NB4 (cell line): ENCODE measurements at regions not wholly inside any gene's neighbourhood (a gene's known extent, or its start where the extent isn't known, plus 50 kb on each side); places are given as distances from the start of the nearest gene placed in this dataset.

Experiments used
- DNase-seq: peaks from one replicate; pipeline ENCODE4 v3.0.0; 2010; ENCODE audit warnings: low read depth
- H3K4me3 ChIP-seq: one replicate; pipeline ENCODE4 v1.5.1; 2011; ENCODE audit warnings: mild to moderate bottlenecking, low read depth, low read length, moderate library complexity
- CTCF ChIP-seq: IDR thresholded peaks from one replicate; pipeline ENCODE4 v1.5.1; 2012; ENCODE audit warnings: low read depth, low read length
- MYC ChIP-seq: IDR thresholded peaks from 2 replicates; pipeline ENCODE4 v1.6.1; 2011; ENCODE audit warnings: low read depth, low read length
- POLR2A ChIP-seq: IDR thresholded peaks from 2 replicates; pipeline ENCODE4 v1.6.1; 2011; ENCODE audit warnings: mild to moderate bottlenecking; ENCODE audit not compliant: insufficient read length; ENCODE audit errors: extremely low read depth
- TF ChIP-seq, protein P1 (sequence below): IDR thresholded peaks from 2 replicates; pipeline ENCODE4 v1.6.1; 2011; ENCODE audit warnings: low read depth, low read length

DNA sequence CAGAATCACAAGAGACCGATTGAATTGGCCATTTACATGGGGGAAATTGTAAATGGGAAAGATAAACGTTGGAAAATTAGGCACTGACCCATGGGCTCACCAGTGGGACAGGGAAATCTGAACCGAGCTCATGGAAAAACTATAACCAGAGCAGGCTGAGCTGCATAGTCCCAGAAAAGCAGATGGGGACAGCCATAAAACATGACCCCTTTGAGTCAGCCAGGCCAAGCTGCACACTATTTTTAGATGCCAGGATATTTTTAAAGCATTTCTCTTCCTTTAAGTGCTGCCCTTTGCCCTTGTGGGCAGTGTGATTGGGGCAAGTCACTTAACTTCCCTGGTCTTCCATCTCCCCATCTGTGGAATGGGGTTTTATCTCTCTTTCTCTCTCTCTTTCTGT lies 184.1 kb downstream of the FOXD2 start:
- H3K4me3 ChIP-seq: no peak overlapping the region
- TF ChIP-seq, protein P1, sequence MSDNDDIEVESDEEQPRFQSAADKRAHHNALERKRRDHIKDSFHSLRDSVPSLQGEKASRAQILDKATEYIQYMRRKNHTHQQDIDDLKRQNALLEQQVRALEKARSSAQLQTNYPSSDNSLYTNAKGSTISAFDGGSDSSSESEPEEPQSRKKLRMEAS: no peak
- TF ChIP-seq CTCF (no peak), POLR2A (no peak), MYC (no peak)
- no peak for DNase-seq

DNA sequence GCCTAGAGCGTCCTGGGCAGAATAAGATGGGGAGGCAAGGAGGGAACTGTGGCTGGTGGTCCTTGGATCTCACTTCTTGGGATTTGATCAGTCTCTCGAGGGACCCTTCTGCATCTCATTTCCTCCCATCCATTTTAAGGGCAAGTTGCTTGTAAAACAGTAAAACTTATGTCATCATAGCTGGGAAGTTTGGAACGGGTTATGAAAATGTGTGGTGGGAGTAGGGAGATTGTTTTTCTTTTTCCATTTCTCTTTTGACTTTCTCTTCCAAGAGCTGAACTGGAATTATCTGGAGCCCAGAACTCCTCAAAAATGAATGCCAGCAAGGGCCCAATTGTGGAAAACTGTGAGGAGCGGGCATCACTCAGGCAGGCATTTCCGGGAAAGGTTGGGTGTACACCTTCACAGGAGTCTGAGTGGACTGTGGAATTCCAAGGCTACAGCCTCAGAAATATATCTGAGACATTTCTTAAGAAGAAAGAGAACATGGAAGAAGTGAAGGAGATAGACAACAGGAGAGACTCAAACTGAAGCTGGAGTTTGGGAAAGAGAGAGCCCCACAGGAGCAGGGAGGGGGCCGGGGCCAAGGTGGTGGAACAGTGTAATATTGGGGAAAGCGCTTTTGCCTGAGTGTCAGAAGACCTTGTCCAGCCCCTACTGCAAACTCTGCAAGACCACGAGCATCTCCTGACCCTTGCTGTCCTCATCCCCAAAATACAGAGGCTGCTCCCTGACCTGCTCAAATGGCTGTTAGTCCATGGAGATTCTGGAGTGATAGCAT lies 185.1 kb downstream of the FOXD2 start:
- DNase-seq: no peak
- no peak overlapping the region for H3K4me3 ChIP-seq
- TF ChIP-seq, protein P1: no peak
- TF ChIP-seq MYC: no peak
- TF ChIP-seq POLR2A: no peak
- no peak for TF ChIP-seq CTCF

DNA sequence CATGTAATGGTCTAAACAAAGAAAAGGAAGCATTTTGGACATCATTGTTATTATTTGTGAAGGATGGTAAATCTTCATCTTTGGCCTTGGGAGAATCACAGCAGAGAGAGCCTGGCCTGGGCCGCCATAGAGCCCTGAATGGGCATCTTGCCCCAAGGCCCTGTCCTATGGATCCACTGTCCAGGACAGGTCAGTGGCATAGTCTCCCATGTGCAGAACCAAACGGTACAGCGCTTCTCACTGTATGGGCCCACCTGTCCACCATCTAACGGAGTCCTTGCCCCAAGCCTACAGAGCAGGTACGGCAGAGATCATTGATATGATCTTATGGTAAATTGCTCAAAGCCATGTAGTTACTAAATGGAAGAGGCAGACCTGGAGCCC lies 185.7 kb downstream of the FOXD2 start:
- TF ChIP-seq MYC (no peak), POLR2A (no peak), CTCF (no peak)
- TF ChIP-seq, protein P1: no peak
- no peak for DNase-seq
- no peak overlapping the region for H3K4me3 ChIP-seq

GRCh38 chr1:47624531-47624930 lies 186.7 kb downstream of the FOXD2 start:
- no peak overlapping the region for H3K4me3 ChIP-seq
- no peak for TF ChIP-seq CTCF
- DNase-seq: no peak

DNA sequence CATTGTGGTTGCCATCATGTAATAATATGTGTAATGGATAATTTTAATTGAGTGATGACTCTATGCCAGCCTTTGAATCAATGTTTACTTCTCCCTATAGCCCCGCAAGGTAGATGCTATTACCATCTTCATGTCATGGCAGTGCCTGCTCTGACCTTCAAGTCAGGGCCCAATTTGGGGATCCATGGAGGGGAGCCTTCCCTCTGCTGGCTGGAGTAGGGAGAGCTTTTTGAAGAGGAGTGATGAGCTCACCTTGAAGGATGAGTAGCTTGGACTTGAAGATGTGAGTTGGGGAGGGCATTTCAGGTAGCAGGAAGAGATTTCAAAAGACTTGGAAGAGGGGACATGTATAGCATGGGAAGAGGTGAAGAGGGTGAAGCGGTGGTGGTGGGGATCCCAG lies 189.2 kb downstream of the FOXD2 start:
- no peak overlapping the region for H3K4me3 ChIP-seq
- TF ChIP-seq, protein P1: no peak
- TF ChIP-seq POLR2A (no peak), CTCF (no peak), MYC (no peak)
- no peak for DNase-seq
